Keratinocyte (primary cell): ENCODE measurements at regions not wholly inside any gene's neighbourhood (a gene's known extent, or its start where the extent isn't known, plus 50 kb on each side); places are given as distances from the start of the nearest gene placed in this dataset.

Experiments used
- DNase-seq: peaks from one replicate; pipeline ENCODE4 v3.0.0-alpha.2; 2011; ENCODE audit warnings: low read depth, missing footprints, low spot score
- FAIRE-seq: peaks from 2 replicates; lab custom pipeline; 2011; peaks lifted over from hg19 to GRCh38; lab: Jason Lieb, UNC
- H2AFZ ChIP-seq: 2 replicates; pipeline ENCODE4 v1.6.0; 2012; ENCODE audit warnings: low read length, control low read depth, inconsistent platforms; ENCODE audit not compliant: control insufficient read depth
- H3K27ac ChIP-seq: 2 replicates; pipeline ENCODE4 v1.5.1; 2011; ENCODE audit warnings: low read length; ENCODE audit not compliant: control insufficient read depth, insufficient read depth
- H3K27me3 ChIP-seq: 3 replicates; pipeline ENCODE4 v1.6.0; 2011; ENCODE audit warnings: low read length; ENCODE audit not compliant: control insufficient read depth, insufficient read depth; ENCODE audit errors: extremely low read depth
- H3K36me3 ChIP-seq, 2 experiments: 2 replicates in 1 of 2; 3 replicates in 1 of 2; pipeline ENCODE4 v1.5.1; 2011; ENCODE audit warnings: low read length in 2 of 2, mild to moderate bottlenecking in 1 of 2; ENCODE audit not compliant: control insufficient read depth in 2 of 2, insufficient read depth in 2 of 2; ENCODE audit errors: extremely low read depth in 1 of 2
- H3K4me1 ChIP-seq: 3 replicates; pipeline ENCODE4 v1.5.1; 2011; ENCODE audit warnings: low read length; ENCODE audit not compliant: control insufficient read depth, insufficient read depth; ENCODE audit errors: extremely low read depth
- H3K4me2 ChIP-seq: 3 replicates; pipeline ENCODE4 v1.6.0; 2011; ENCODE audit warnings: low read depth, low read length; ENCODE audit not compliant: control insufficient read depth, insufficient read depth; ENCODE audit errors: extremely low read depth
- H3K4me3 ChIP-seq, 3 experiments: fragments of 200-600 bp in 1 of 3; sonication (generic) in 1 of 3; 2 replicates in 2 of 3; 3 replicates in 1 of 3; pipeline ENCODE4 v1.5.1; 2011 to 2016; ENCODE audit warnings: low read length in 3 of 3, mild to moderate bottlenecking in 3 of 3, control low read depth in 2 of 3, inconsistent platforms in 1 of 3, low read depth in 1 of 3, mixed read lengths in 1 of 3, mixed run types in 1 of 3, moderate library complexity in 1 of 3; ENCODE audit not compliant: control insufficient read depth in 2 of 3, insufficient read depth in 2 of 3; ENCODE audit errors: extremely low read depth in 1 of 3
- H3K79me2 ChIP-seq: 2 replicates; pipeline ENCODE4 v1.6.0; 2012; ENCODE audit warnings: low read length; ENCODE audit not compliant: control insufficient read depth, insufficient read depth
- H3K9ac ChIP-seq: 3 replicates; pipeline ENCODE4 v1.6.0; 2011; ENCODE audit warnings: low read length; ENCODE audit not compliant: control insufficient read depth, insufficient read depth; ENCODE audit errors: extremely low read depth
- H3K9me1 ChIP-seq: 3 replicates; pipeline ENCODE4 v1.6.0; 2011; ENCODE audit warnings: low read length; ENCODE audit not compliant: control insufficient read depth, insufficient read depth; ENCODE audit errors: extremely low read depth
- H3K9me3 ChIP-seq: 2 replicates; pipeline ENCODE4 v1.5.1; 2012; ENCODE audit warnings: low read depth, low read length; ENCODE audit not compliant: control insufficient read depth
- H4K20me1 ChIP-seq: 3 replicates; pipeline ENCODE4 v1.6.0; 2011; ENCODE audit warnings: low read length; ENCODE audit not compliant: control insufficient read depth, insufficient read depth; ENCODE audit errors: extremely low read depth
- EZH2 ChIP-seq: IDR thresholded peaks from one replicate; pipeline ENCODE4 v1.6.1; 2012; ENCODE audit warnings: inconsistent platforms, mild to moderate bottlenecking, low read length, moderate library complexity
- dilution Hi-C: fragments of 300-500 bp; cut with MboI; formaldehyde crosslinking; loops from one replicate; pipeline ENCODE4 v1.7.0; 2020; ENCODE audit warnings: low sequenced_read_pairs; ENCODE audit not compliant: extremely low pct_ligation_motif_present
- TF ChIP-seq, protein P1 (sequence below), 3 experiments: IDR thresholded peaks in 1 of 3; conservative IDR thresholded peaks in 1 of 3; optimal IDR thresholded peaks in 1 of 3; 2 replicates in 2 of 3; 3 replicates in 1 of 3; pipeline versions ENCODE3 to v1.5.1; 2011; ENCODE audit warnings: low read length in 3 of 3, mild to moderate bottlenecking in 3 of 3, moderate library complexity in 2 of 3, control low read depth in 1 of 3, inconsistent platforms in 1 of 3; ENCODE audit not compliant: insufficient read depth in 2 of 3; ENCODE audit errors: extremely low read depth in 1 of 3

DNA sequence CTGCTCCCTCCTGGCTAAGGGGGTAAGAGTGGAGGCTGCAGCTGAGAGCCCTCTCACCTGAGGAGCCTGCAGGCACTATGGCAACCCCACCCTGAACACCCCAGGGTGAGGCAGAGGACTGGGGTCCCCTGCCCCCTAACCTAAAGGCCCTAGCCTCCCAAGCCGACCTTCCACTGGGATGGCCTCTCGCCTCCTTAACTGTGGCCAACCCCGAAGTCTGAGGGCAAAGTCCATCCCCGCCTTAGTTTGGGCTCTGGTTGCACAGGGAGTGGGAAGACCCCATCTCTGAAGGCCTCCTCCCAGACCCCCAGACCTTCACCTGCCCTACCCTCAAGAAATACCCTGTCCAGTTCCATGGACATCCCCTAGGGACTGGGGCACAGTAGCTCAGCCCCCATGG lies 100.6 kb upstream of the PRR23E start:
- Histone ChIP-seq H2AFZ (no peak overlapping the region), H3K9me1 (no peaks in the 10 kb centered on the region), H3K27me3 (peaks cover 11% of the 10 kb centered on the region), H3K79me2 (no peaks in the 10 kb centered on the region), H3K4me3 (no peak overlapping the region), H3K36me3 (no peaks in the 10 kb centered on the region), H3K9ac (no peak overlapping the region), H4K20me1 (no peaks in the 10 kb centered on the region), H3K4me2 (no peak overlapping the region), H3K9me3 (no peaks in the 10 kb centered on the region), H3K27ac (no peak overlapping the region), H3K4me1 (no peaks in the 10 kb centered on the region)
- TF ChIP-seq, protein P1, sequence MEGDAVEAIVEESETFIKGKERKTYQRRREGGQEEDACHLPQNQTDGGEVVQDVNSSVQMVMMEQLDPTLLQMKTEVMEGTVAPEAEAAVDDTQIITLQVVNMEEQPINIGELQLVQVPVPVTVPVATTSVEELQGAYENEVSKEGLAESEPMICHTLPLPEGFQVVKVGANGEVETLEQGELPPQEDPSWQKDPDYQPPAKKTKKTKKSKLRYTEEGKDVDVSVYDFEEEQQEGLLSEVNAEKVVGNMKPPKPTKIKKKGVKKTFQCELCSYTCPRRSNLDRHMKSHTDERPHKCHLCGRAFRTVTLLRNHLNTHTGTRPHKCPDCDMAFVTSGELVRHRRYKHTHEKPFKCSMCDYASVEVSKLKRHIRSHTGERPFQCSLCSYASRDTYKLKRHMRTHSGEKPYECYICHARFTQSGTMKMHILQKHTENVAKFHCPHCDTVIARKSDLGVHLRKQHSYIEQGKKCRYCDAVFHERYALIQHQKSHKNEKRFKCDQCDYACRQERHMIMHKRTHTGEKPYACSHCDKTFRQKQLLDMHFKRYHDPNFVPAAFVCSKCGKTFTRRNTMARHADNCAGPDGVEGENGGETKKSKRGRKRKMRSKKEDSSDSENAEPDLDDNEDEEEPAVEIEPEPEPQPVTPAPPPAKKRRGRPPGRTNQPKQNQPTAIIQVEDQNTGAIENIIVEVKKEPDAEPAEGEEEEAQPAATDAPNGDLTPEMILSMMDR (optimal IDR thresholded peaks at IDR 0.05 in 1 of 3, IDR thresholded peaks at IDR 0.05 in 1 of 3, conservative IDR thresholded peaks at IDR 0.05 in 1 of 3; ENCODE audit: extremely low read depth in 1 of 3, insufficient read depth in 2 of 3, low read length in 3 of 3), result no peak
- TF ChIP-seq EZH2, result no peak
- dilution Hi-C loops, result no loop called here
- no peak for FAIRE-seq
- no peak for DNase-seq

DNA sequence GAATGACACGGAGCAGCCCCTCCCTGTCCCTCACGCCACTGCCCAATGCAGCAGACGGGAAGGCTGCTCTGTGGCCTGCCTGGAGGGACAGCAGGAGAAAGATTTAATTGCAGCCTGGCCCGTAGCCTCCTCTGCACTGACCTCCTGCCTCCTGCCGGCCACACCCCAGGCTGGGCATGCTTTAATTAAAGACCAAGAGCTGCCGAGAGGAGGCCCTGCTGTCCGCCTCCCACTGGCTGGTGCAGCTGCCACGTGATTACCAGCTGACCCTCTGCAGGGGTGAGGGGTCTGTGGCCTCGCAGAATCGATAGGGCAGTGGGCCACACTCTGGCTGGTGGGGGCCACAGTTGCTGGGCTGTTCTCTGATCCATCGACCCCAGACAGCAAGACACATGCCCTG lies 100.2 kb upstream of the PRR23E start:
- Histone ChIP-seq H3K27me3 (peaks cover 11% of the 10 kb centered on the region), H3K4me2 (no peak overlapping the region), H3K4me3 (no peak overlapping the region), H3K9me1 (no peaks in the 10 kb centered on the region), H3K79me2 (no peaks in the 10 kb centered on the region), H3K36me3 (no peaks in the 10 kb centered on the region), H4K20me1 (no peaks in the 10 kb centered on the region), H2AFZ (no peak overlapping the region), H3K9ac (no peak overlapping the region), H3K9me3 (no peaks in the 10 kb centered on the region), H3K4me1 (no peaks in the 10 kb centered on the region), H3K27ac (no peak overlapping the region)
- dilution Hi-C loops, result no loop called here
- DNase-seq, result no peak
- FAIRE-seq, result no peak
- TF ChIP-seq EZH2, result no peak
- TF ChIP-seq, protein P1 (optimal IDR thresholded peaks at IDR 0.05 in 1 of 3, IDR thresholded peaks at IDR 0.05 in 1 of 3, conservative IDR thresholded peaks at IDR 0.05 in 1 of 3; ENCODE audit: extremely low read depth in 1 of 3, insufficient read depth in 2 of 3, low read length in 3 of 3), result no peak
